ENCODE measurements at regions not wholly inside any gene's neighbourhood (a gene's known extent, or its start where the extent isn't known, plus 50 kb on each side); places are given as distances from the start of the nearest gene placed in this dataset.

DNA sequence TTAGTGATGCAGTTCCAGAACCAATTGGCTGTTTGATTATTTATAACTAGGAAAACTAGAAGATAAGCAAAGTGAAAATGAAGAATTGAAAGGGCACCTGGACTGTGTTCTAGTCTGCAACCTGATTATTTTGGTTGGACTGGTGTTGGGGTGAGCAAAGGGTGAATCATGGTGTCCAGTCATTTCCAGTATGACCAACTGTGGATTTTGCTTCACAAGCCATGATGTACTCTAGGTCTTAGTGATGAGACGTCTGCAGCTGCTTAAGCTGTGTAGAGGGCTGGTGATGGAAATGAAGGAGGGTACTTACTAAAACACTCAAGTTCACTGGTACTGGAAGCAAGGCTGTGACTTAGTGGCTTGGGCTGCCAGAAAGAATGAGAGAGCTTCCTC lies 193.2 kb upstream of the FRMD6 start:
- TF ChIP-seq TAF1 (IDR thresholded peaks at IDR 0.05; ENCODE audit: borderline replicate concordance, low read depth, low read length) (no peak), POLR2AphosphoS5 (IDR thresholded peaks at IDR 0.05; ENCODE audit: low read depth, low read length) (no peak)
